ENCODE measurements at regions not wholly inside any gene's neighbourhood (a gene's known extent, or its start where the extent isn't known, plus 50 kb on each side); places are given as distances from the start of the nearest gene placed in this dataset.

DNA sequence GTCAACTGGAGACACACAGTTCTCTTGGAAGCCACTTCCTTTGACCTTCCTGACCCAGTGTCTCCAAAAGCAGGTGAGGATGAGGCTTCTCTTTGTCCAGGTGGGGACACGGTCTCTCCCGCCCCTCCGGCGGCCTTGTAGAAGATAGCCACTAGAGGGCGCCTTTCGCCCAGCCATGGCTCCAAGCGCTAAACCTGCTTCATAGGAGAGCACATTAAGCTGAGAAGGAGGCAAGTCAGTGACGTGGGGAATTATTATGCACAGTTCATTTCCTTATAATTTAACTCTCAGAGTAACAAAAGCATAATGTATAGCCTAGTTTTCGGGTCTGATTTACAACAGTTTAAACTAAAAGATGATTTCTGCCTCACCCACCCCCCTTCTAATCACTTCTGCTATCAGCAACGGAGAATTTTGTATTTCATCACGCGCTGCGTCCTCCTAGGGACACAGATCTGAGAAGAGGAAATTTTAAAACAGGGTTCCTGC lies 208.7 kb downstream of the ICOS start:
- peak overlapping the region; percentile 4 for H3K4me3 ChIP-seq (ENCODE audit: low read depth, low read length)
- TF ChIP-seq ZEB2 (tag by site-specific recombination; IDR thresholded peaks at IDR 0.05), result 0 out of 2 replicates have a peak, but pooled peaks have one; percentile 49
- TF ChIP-seq ZNF654 (tag by site-specific recombination; IDR thresholded peaks at IDR 0.05; ENCODE audit: low read depth), result peak; percentile 85
- no peak for TF ChIP-seq ZBTB21 (tag by site-specific recombination; IDR thresholded peaks at IDR 0.05)
- no peak for TF ChIP-seq ZBTB48 (tag by site-specific recombination; IDR thresholded peaks at IDR 0.05)
- no peak for TF ChIP-seq ZNF16 (tag by site-specific recombination; IDR thresholded peaks at IDR 0.05; ENCODE audit: low read depth)
- no peak for TF ChIP-seq ZNF324 (tag by site-specific recombination; IDR thresholded peaks at IDR 0.05)
- TF ChIP-seq ZNF747 (tag by site-specific recombination; IDR thresholded peaks at IDR 0.05), result no peak
- TF ChIP-seq AEBP2 (tag by site-specific recombination; IDR thresholded peaks at IDR 0.05; ENCODE audit: borderline replicate concordance), result no peak
- peak; percentile 84 for TF ChIP-seq CTCF (tag by site-specific recombination; IDR thresholded peaks at IDR 0.05)
- TF ChIP-seq ZNF571 (tag by site-specific recombination; IDR thresholded peaks at IDR 0.05), result no peak
- TF ChIP-seq ZNF274 (IDR thresholded peaks at IDR 0.05; ENCODE audit: low read length), result no peak
- TF ChIP-seq ZNF274 (tag by site-specific recombination; IDR thresholded peaks at IDR 0.05; ENCODE audit: borderline replicate concordance), result no peak
- no peak for TF ChIP-seq ZNF549 (tag by site-specific recombination; IDR thresholded peaks at IDR 0.05)
- TF ChIP-seq ZSCAN23 (tag by site-specific recombination; IDR thresholded peaks at IDR 0.05), result no peak
- no peaks in the 10 kb centered on the region for H3K36me3 ChIP-seq (ENCODE audit: control insufficient read depth in 2 of 2, insufficient read depth in 1 of 2, low read length in 2 of 2)
- H3K9me3 ChIP-seq (ENCODE audit: control insufficient read depth, insufficient read depth, low read depth, low read length), result no peaks in the 10 kb centered on the region
- H3K27ac ChIP-seq (ENCODE audit: extremely low read depth, low read depth, low read length), result no peak overlapping the region
- ChIA-PET CTCF (interaction anchor here (0.5 to 2.6 kb wide), 33 partner anchors 8 to 1781 kb away, joined by 3 to 16 read pairs (median 3); no protein-coding TSS in a partner anchor), POLR2A (no interaction called here)
- no peaks in the 10 kb centered on the region for H3K4me1 ChIP-seq (ENCODE audit: control insufficient read depth, insufficient read depth, low read length)

- CTCF ChIA-PET, result interaction anchor here (0.5 to 2.6 kb wide), 26 partner anchors 8 to 1780 kb away, joined by 3 to 16 read pairs (median 4); no protein-coding TSS in a partner anchor
- Histone ChIP-seq H3K9me3 (ENCODE audit: control insufficient read depth, insufficient read depth, low read depth, low read length) (no peaks in the 10 kb centered on the region), H3K27ac (ENCODE audit: extremely low read depth, low read depth, low read length) (no peak overlapping the region), H3K4me1 (ENCODE audit: control insufficient read depth, insufficient read depth, low read length) (no peaks in the 10 kb centered on the region), H3K36me3 (ENCODE audit: control insufficient read depth in 2 of 2, insufficient read depth in 1 of 2, low read length in 2 of 2) (no peaks in the 10 kb centered on the region), H3K4me3 (ENCODE audit: low read depth, low read length) (no peak overlapping the region; the same call in 1 of the 2 replicates)
- TF ChIP-seq ZNF561 (tag by site-specific recombination; IDR thresholded peaks at IDR 0.05; ENCODE audit: borderline replicate concordance), result no peak
- peak; percentile 73 for TF ChIP-seq PRDM10 (tag by site-specific recombination; IDR thresholded peaks at IDR 0.05)
- 0 out of 2 replicates have a peak, but pooled peaks have one; percentile 13 for TF ChIP-seq ZNF335 (tag by site-specific recombination; conservative IDR thresholded peaks at IDR 0.05)
- POLR2A ChIA-PET, result no interaction called here
Observed at GRCh38 chr2:204145791-204146190, 209.2 kb downstream of the ICOS start.

Data from HEK293 (cell line).